Left lobe of liver (tissue), 2 donors: ENCODE measurements at regions not wholly inside any gene's neighbourhood (a gene's known extent, or its start where the extent isn't known, plus 50 kb on each side); places are given as distances from the start of the nearest gene placed in this dataset.
"Not testable (repeated sequence)": the region's sequence is repeated elsewhere in the genome, so short reads cannot be mapped to it uniquely, and the experiment has no call there.

Source experiments
- ATAC-seq: fragments of 200-7000 bp; cut with Tn5 transposase; one replicate; pipeline ENCODE4 v1.9.1; 2020; ENCODE audit warnings: mild to moderate bottlenecking, moderate library complexity
- DNase-seq: peaks from one replicate; pipeline ENCODE4 v3.0.0-alpha.2; 2020; ENCODE audit warnings: low spot score
- donor health status: DM: no; HTN: no; CAD: no; lungs with moderate emphysema.
- donor health status: DM: no; HTN: yes; CAD: no.

GRCh38 chr15:79538527-79538926 lies 106.4 kb downstream of the MINAR1 start:
- DNase-seq (no peak), ATAC-seq (no peak)

- DNase-seq (no peak), ATAC-seq (no peak)
These were observed 107.3 kb downstream of the MINAR1 start for GRCh38 chr15:79539401-79539800.

GRCh38 chr15:79540551-79540950 lies 108.4 kb downstream of the MINAR1 start:
- DNase-seq: no peak

GRCh38 chr15:79541196-79541595 lies 109.1 kb downstream of the MINAR1 start:
- ATAC-seq: no peak
- no peak for DNase-seq

More at GRCh38 chr15:79540551-79540950, 108.4 kb downstream of the MINAR1 start:
- ATAC-seq: no peak

GRCh38 chr15:79543097-79543496 lies 111.0 kb downstream of the MINAR1 start:
- DNase-seq (no peak), ATAC-seq (no peak)

- ATAC-seq (no peak), DNase-seq (no peak)
These were observed 117.1 kb downstream of the MINAR1 start for GRCh38 chr15:79549196-79549595.

GRCh38 chr15:79560384-79560783 lies 128.2 kb downstream of the MINAR1 start:
- ATAC-seq: no peak
- DNase-seq: no peak

GRCh38 chr15:79561982-79562381 lies 129.8 kb downstream of the MINAR1 start:
- ATAC-seq: no peak
- DNase-seq: no peak

- ATAC-seq (no peak), DNase-seq (no peak)
These were observed 130.3 kb downstream of the MINAR1 start for GRCh38 chr15:79562403-79562815.

GRCh38 chr15:79562899-79563298 lies 130.8 kb downstream of the MINAR1 start:
- ATAC-seq (no peak), DNase-seq (no peak)

- no peak for ATAC-seq
These were observed 137.9 kb downstream of the MINAR1 start for GRCh38 chr15:79570004-79570403.

GRCh38 chr15:79572691-79573404 lies 140.7 kb downstream of the MINAR1 start:
- ATAC-seq: no peak
- no peak for DNase-seq

More at GRCh38 chr15:79570004-79570403, 137.9 kb downstream of the MINAR1 start:
- DNase-seq: no peak

GRCh38 chr15:79574431-79575273 lies 142.5 kb downstream of the MINAR1 start:
- ATAC-seq, DNase-seq: not testable (repeated sequence)

GRCh38 chr15:79582650-79583049 lies 150.5 kb downstream of the MINAR1 start:
- DNase-seq (no peak), ATAC-seq (no peak)

- ATAC-seq (no peak), DNase-seq (no peak)
These were observed 160.0 kb downstream of the MINAR1 start for GRCh38 chr15:79592126-79592525.

- ATAC-seq: peak; percentile 48
- no peak for DNase-seq
These were observed 161.2 kb downstream of the MINAR1 start for GRCh38 chr15:79593119-79593869.

GRCh38 chr15:79595306-79595705 lies 163.2 kb downstream of the MINAR1 start:
- DNase-seq: no peak
- ATAC-seq: no peak

GRCh38 chr15:79595995-79596622 lies 164.0 kb downstream of the MINAR1 start:
- peak; percentile 67 for DNase-seq
- ATAC-seq: peak; percentile 100

- DNase-seq: no peak
These were observed 166.5 kb downstream of the MINAR1 start for GRCh38 chr15:79598639-79599038.

GRCh38 chr15:79601405-79602086 lies 169.4 kb downstream of the MINAR1 start:
- DNase-seq (no peak), ATAC-seq (no peak)

More at GRCh38 chr15:79598639-79599038, 166.5 kb downstream of the MINAR1 start:
- no peak for ATAC-seq
